ENCODE measurements at regions not wholly inside any gene's neighbourhood (a gene's known extent, or its start where the extent isn't known, plus 50 kb on each side); places are given as distances from the start of the nearest gene placed in this dataset.

GRCh38 chr4:30924495-30924894 is 204.3 kb downstream of the PCDH7 start:
- Mint-ChIP-seq H3K36me3 (ENCODE audit: low read depth) (no peaks in the 10 kb centered on the region), H3K9me3 (ENCODE audit: low read depth) (peaks cover 3% of the 10 kb centered on the region), H3K4me3 (no peak overlapping the region), H3K27ac (no peak overlapping the region), H3K27me3 (no peaks in the 10 kb centered on the region), H3K4me1 (no peaks in the 10 kb centered on the region)
- ChIA-PET CTCF (no interaction called here), POLR2A (no interaction called here)
- intact Hi-C loops (cut with DNase I, micrococcal nuclease): no loop called here
- no peak for DNase-seq
- ATAC-seq: no peak

- Mint-ChIP-seq H3K4me1 (no peaks in the 10 kb centered on the region), H3K27me3 (no peaks in the 10 kb centered on the region), H3K27ac (no peak overlapping the region), H3K4me3 (no peak overlapping the region), H3K36me3 (ENCODE audit: low read depth) (no peaks in the 10 kb centered on the region), H3K9me3 (ENCODE audit: low read depth) (peaks cover 3% of the 10 kb centered on the region)
- CTCF ChIA-PET: no interaction called here
- ATAC-seq (no peak), DNase-seq (no peak)
- POLR2A ChIA-PET: no interaction called here
- intact Hi-C loops (cut with DNase I, micrococcal nuclease): no loop called here
These were observed 209.5 kb downstream of the PCDH7 start for GRCh38 chr4:30929649-30930048.

DNA sequence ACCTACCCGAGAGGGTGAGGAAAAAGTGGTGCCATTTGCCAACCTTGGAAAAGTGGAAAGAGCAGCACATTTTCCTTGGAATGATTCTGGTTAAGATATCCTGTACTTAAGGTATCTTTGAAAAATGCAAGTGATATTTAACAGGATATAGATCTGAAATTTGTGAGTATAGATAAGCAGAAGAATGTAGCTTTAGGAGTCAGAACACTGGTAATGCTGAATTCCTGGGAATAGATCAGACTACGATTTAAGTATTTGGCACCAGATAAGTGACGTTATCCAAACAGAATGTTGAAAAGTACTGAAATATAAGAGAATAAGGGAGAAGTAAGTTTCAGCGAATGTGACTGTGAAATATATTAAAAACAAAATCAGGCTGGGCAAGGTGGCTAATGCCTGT is 210.1 kb downstream of the PCDH7 start:
- no peak overlapping the region for H3K4me3 Mint-ChIP-seq
- POLR2A ChIA-PET: no interaction called here
- no peaks in the 10 kb centered on the region for H3K36me3 Mint-ChIP-seq (ENCODE audit: low read depth)
- H3K27ac Mint-ChIP-seq: no peak overlapping the region
- intact Hi-C loops (cut with DNase I, micrococcal nuclease): no loop called here
- peaks cover 3% of the 10 kb centered on the region for H3K9me3 Mint-ChIP-seq (ENCODE audit: low read depth)
- no peaks in the 10 kb centered on the region for H3K27me3 Mint-ChIP-seq
- DNase-seq (no peak), ATAC-seq (no peak)
- CTCF ChIA-PET: no interaction called here
- H3K4me1 Mint-ChIP-seq: no peaks in the 10 kb centered on the region

DNA sequence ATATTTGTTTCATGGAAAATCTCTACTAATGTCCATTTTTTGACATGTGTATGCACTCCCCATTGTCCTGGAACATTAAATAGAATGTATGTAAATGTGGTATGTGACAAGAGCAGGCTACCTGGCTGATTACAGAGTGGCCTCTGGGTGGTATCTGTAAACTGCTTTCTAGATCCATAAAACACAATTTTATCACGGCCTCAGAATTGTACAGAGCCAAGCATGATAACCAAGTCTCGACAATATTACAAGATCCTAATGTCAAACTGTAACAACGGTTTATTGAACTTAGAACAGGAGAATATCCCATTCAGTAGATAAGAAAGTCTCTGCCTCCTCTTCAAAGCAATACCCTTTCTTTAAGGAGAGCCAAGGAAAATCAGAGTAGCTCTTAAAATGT is 212.4 kb downstream of the PCDH7 start:
- ATAC-seq (no peak), DNase-seq (no peak)
- peaks cover 2% of the 10 kb centered on the region for H3K9me3 Mint-ChIP-seq (ENCODE audit: low read depth)
- H3K4me3 Mint-ChIP-seq: no peak overlapping the region
- H3K36me3 Mint-ChIP-seq (ENCODE audit: low read depth): no peaks in the 10 kb centered on the region
- ChIA-PET CTCF (no interaction called here), POLR2A (no interaction called here)
- H3K27me3 Mint-ChIP-seq: no peaks in the 10 kb centered on the region
- intact Hi-C loops (cut with DNase I, micrococcal nuclease): no loop called here
- H3K4me1 Mint-ChIP-seq: no peaks in the 10 kb centered on the region
- no peak overlapping the region for H3K27ac Mint-ChIP-seq

- DNase-seq: no peak
- no peaks in the 10 kb centered on the region for H3K27me3 Mint-ChIP-seq
- no peak overlapping the region for H3K4me3 Mint-ChIP-seq
- intact Hi-C loops (cut with DNase I, micrococcal nuclease): no loop called here
- ChIA-PET CTCF (no interaction called here), POLR2A (no interaction called here)
- no peak for ATAC-seq
- H3K4me1 Mint-ChIP-seq: no peaks in the 10 kb centered on the region
- H3K36me3 Mint-ChIP-seq (ENCODE audit: low read depth): no peaks in the 10 kb centered on the region
- no peaks in the 10 kb centered on the region for H3K9me3 Mint-ChIP-seq (ENCODE audit: low read depth)
- no peak overlapping the region for H3K27ac Mint-ChIP-seq
These were observed 218.9 kb downstream of the PCDH7 start for GRCh38 chr4:30939069-30939468.

GRCh38 chr4:30939684-30940083 is 219.5 kb downstream of the PCDH7 start:
- intact Hi-C loops (cut with DNase I, micrococcal nuclease): no loop called here
- no peak for ATAC-seq
- DNase-seq: no peak
- ChIA-PET CTCF (no interaction called here), POLR2A (no interaction called here)
- Mint-ChIP-seq H3K9me3 (ENCODE audit: low read depth) (no peaks in the 10 kb centered on the region), H3K4me1 (no peaks in the 10 kb centered on the region), H3K27me3 (no peaks in the 10 kb centered on the region), H3K27ac (no peak overlapping the region), H3K36me3 (ENCODE audit: low read depth) (no peaks in the 10 kb centered on the region), H3K4me3 (no peak overlapping the region)

DNA sequence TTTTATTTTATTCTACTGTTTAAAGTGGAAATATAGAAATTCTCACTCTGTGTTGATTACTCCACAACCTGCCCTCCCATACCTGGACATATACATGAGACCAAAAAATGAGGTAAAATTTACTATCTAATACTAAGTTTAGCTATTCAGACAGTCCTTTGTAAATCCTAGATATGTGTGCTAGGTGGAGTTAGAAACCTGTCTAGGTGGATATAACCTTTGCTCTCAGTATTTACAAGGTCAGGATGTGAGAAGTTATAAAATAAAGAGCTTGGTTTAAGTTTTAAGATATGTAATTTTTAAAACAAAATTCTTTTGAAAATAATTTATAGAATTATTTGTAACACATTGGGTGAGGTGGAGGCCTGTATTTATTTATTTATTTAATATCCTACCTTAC is 221.5 kb downstream of the PCDH7 start:
- H3K27ac Mint-ChIP-seq: no peak overlapping the region

GRCh38 chr4:30943356-30943755 is 223.2 kb downstream of the PCDH7 start:
- no peak for ATAC-seq
- intact Hi-C loops (cut with DNase I, micrococcal nuclease): no loop called here
- no peaks in the 10 kb centered on the region for H3K36me3 Mint-ChIP-seq (ENCODE audit: low read depth)
- H3K27me3 Mint-ChIP-seq: no peaks in the 10 kb centered on the region
- POLR2A ChIA-PET: no interaction called here
- H3K9me3 Mint-ChIP-seq (ENCODE audit: low read depth): no peaks in the 10 kb centered on the region
- DNase-seq: no peak
- CTCF ChIA-PET: no interaction called here
- H3K4me1 Mint-ChIP-seq: no peaks in the 10 kb centered on the region
- H3K27ac Mint-ChIP-seq: no peak overlapping the region
- H3K4me3 Mint-ChIP-seq: no peak overlapping the region

More for the DNA sequence above, 221.5 kb downstream of the PCDH7 start:
- no peaks in the 10 kb centered on the region for H3K9me3 Mint-ChIP-seq (ENCODE audit: low read depth)
- intact Hi-C loops (cut with DNase I, micrococcal nuclease): no loop called here
- no peaks in the 10 kb centered on the region for H3K4me1 Mint-ChIP-seq
- ATAC-seq (no peak), DNase-seq (no peak)
- POLR2A ChIA-PET: no interaction called here
- no peaks in the 10 kb centered on the region for H3K27me3 Mint-ChIP-seq
- H3K4me3 Mint-ChIP-seq: no peak overlapping the region
- H3K36me3 Mint-ChIP-seq (ENCODE audit: low read depth): no peaks in the 10 kb centered on the region
- CTCF ChIA-PET: no interaction called here

DNA sequence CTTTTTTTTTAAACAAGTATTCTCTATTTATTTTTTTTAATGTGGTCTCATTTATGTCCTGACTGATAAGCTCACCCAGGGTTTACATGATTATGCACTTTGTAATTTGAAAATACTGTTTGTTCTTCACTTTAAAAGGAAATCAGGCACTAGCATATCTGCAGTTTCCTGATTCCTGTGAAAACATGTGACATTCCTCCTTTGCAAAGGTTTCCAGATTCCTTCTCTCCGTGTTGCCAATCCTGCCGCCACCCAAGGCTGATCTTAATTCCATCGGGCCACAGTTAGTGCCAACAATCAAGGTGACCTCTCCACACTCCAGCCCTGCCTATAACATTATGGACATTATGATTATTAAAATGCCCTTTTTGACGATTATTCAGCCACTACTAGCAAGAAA is 225.4 kb downstream of the PCDH7 start:
- Mint-ChIP-seq H3K27ac (no peak overlapping the region), H3K4me1 (no peaks in the 10 kb centered on the region), H3K27me3 (no peaks in the 10 kb centered on the region), H3K9me3 (ENCODE audit: low read depth) (no peaks in the 10 kb centered on the region), H3K4me3 (no peak overlapping the region), H3K36me3 (ENCODE audit: low read depth) (no peaks in the 10 kb centered on the region)
- no peak for DNase-seq
- ChIA-PET CTCF (no interaction called here), POLR2A (no interaction called here)
- intact Hi-C loops (cut with DNase I, micrococcal nuclease): no loop called here
- ATAC-seq: no peak

DNA sequence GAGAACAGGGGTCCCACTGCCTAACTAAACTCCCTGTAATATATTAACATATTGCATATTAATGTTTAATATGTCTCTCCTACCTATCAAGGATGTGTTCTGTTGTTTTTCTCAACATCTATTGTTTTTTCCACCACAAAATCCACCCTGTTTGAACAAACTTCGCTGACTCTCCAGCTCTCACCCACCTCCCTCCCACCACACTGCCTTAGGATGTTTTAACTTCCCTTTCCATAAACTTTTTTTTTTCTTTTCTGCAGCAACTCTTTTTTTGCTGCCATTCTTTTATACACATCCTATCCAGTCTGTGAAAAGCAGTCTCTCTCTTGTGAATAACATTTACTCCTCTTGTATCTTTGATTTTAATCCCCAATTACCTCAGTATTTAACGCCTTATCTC is 226.1 kb downstream of the PCDH7 start:
- Mint-ChIP-seq H3K27ac (no peak overlapping the region), H3K27me3 (no peaks in the 10 kb centered on the region), H3K4me1 (no peaks in the 10 kb centered on the region), H3K9me3 (ENCODE audit: low read depth) (no peaks in the 10 kb centered on the region), H3K36me3 (ENCODE audit: low read depth) (no peaks in the 10 kb centered on the region), H3K4me3 (no peak overlapping the region)
- POLR2A ChIA-PET: no interaction called here
- intact Hi-C loops (cut with DNase I, micrococcal nuclease): no loop called here
- DNase-seq (no peak), ATAC-seq (no peak)
- CTCF ChIA-PET: no interaction called here

- POLR2A ChIA-PET: no interaction called here
- H3K9me3 Mint-ChIP-seq (ENCODE audit: low read depth): no peaks in the 10 kb centered on the region
- no peaks in the 10 kb centered on the region for H3K36me3 Mint-ChIP-seq (ENCODE audit: low read depth)
- DNase-seq (no peak), ATAC-seq (no peak)
- CTCF ChIA-PET: no interaction called here
- intact Hi-C loops (cut with DNase I, micrococcal nuclease): no loop called here
- no peaks in the 10 kb centered on the region for H3K4me1 Mint-ChIP-seq
- no peaks in the 10 kb centered on the region for H3K27me3 Mint-ChIP-seq
- no peak overlapping the region for H3K4me3 Mint-ChIP-seq
- no peak overlapping the region for H3K27ac Mint-ChIP-seq
These were observed 228.5 kb downstream of the PCDH7 start for GRCh38 chr4:30948653-30949052.

DNA sequence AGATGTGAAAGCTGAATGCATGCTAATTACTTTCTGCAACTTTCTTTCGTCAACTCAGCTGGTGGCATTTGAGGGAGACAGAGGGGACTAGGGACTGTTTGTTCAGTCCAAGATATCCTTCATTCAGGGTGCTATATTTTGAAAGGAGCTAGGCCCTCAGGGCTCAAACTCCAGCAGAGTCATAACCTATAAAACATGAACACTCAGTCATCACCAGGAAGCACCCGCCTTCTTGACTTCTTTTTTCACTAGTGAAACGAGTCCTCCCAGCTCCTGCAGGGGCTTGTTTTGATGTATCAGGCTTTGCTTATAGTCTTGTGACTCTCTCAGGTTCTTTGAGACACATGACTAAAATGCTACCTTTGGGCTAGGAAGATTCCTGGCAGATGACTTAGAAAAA is 230.6 kb downstream of the PCDH7 start:
- intact Hi-C loops (cut with DNase I, micrococcal nuclease): no loop called here
- Mint-ChIP-seq H3K27ac (no peak overlapping the region), H3K9me3 (ENCODE audit: low read depth) (no peaks in the 10 kb centered on the region), H3K4me3 (no peak overlapping the region), H3K27me3 (no peaks in the 10 kb centered on the region), H3K36me3 (ENCODE audit: low read depth) (no peaks in the 10 kb centered on the region), H3K4me1 (no peaks in the 10 kb centered on the region)
- ATAC-seq (no peak), DNase-seq (no peak)
- POLR2A ChIA-PET: no interaction called here
- CTCF ChIA-PET: no interaction called here

- ATAC-seq (no peak), DNase-seq (no peak)
- intact Hi-C loops (cut with DNase I, micrococcal nuclease): no loop called here
- ChIA-PET CTCF (no interaction called here), POLR2A (no interaction called here)
- Mint-ChIP-seq H3K36me3 (ENCODE audit: low read depth) (no peaks in the 10 kb centered on the region), H3K9me3 (ENCODE audit: low read depth) (peaks cover 2% of the 10 kb centered on the region), H3K27ac (no peak overlapping the region), H3K27me3 (no peaks in the 10 kb centered on the region), H3K4me1 (no peaks in the 10 kb centered on the region), H3K4me3 (no peak overlapping the region)
These were observed 232.5 kb downstream of the PCDH7 start for GRCh38 chr4:30952526-30953219.
